ENCODE measurements at regions not wholly inside any gene's neighbourhood (a gene's known extent, or its start where the extent isn't known, plus 50 kb on each side); places are given as distances from the start of the nearest gene placed in this dataset.

DNA sequence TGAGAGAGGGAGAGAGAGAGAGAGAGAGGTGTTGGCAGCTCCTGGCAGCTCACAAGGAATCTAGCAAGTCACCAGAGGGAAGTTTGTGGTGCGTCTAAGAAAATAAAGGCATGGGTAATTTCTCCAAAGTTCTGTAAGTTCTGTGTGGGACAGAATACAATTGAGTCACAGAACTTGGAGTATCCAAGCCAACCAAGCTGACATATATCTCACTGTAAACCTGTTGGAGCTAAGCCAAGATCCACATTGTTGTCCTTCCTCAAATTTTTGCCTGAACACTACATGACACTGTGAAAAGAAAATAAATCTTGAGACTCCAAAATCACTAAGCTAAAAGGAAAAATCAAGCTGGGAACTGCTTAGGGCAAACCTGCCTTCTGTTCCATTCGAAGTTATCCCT, 436.7 kb downstream of the MEI4 start:
- TF ChIP-seq, protein P1, sequence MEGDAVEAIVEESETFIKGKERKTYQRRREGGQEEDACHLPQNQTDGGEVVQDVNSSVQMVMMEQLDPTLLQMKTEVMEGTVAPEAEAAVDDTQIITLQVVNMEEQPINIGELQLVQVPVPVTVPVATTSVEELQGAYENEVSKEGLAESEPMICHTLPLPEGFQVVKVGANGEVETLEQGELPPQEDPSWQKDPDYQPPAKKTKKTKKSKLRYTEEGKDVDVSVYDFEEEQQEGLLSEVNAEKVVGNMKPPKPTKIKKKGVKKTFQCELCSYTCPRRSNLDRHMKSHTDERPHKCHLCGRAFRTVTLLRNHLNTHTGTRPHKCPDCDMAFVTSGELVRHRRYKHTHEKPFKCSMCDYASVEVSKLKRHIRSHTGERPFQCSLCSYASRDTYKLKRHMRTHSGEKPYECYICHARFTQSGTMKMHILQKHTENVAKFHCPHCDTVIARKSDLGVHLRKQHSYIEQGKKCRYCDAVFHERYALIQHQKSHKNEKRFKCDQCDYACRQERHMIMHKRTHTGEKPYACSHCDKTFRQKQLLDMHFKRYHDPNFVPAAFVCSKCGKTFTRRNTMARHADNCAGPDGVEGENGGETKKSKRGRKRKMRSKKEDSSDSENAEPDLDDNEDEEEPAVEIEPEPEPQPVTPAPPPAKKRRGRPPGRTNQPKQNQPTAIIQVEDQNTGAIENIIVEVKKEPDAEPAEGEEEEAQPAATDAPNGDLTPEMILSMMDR (tag by site-specific recombination; IDR thresholded peaks at IDR 0.05), result no peak
- no peak for TF ChIP-seq ZNF837 (tag by site-specific recombination; IDR thresholded peaks at IDR 0.05)
- no peak for TF ChIP-seq PRDM2 (tag by site-specific recombination; IDR thresholded peaks at IDR 0.05; ENCODE audit: borderline replicate concordance)

All from HEK293 (cell line).